Activated CD4-positive, alpha-beta memory T cell treated with anti-CD3 and anti-CD28 coated beads for 36 hours (primary cell): ENCODE measurements at regions not wholly inside any gene's neighbourhood (a gene's known extent, or its start where the extent isn't known, plus 50 kb on each side); places are given as distances from the start of the nearest gene placed in this dataset.

ENCODE experiments used
- CTCF ChIA-PET: fragments of 350-600 bp; sonication (Branson Sonifier 250); formaldehyde crosslinking; loops from one replicate; lab custom pipeline; 2021; ENCODE audit warnings: antibody characterized with exemption, inconsistent platforms; lab: Charles Lee
- POLR2A ChIA-PET: fragments of 350-600 bp; sonication (Branson Sonifier 250); formaldehyde crosslinking; loops from one replicate; lab custom pipeline; 2021; ENCODE audit warnings: antibody characterized with exemption; lab: Charles Lee
- DNase-seq: peaks from one replicate; pipeline ENCODE4 v3.0.0-alpha.2; 2020
- H3K27ac Mint-ChIP-seq: one replicate; pipeline ENCODE4 v1.8.0; 2021; ENCODE audit warnings: mixed read lengths
- H3K27me3 Mint-ChIP-seq: one replicate; pipeline ENCODE4 v1.8.0; 2021; ENCODE audit warnings: mixed read lengths
- H3K36me3 Mint-ChIP-seq: one replicate; pipeline ENCODE4 v1.8.0; 2021; ENCODE audit warnings: mixed read lengths
- H3K4me1 Mint-ChIP-seq: one replicate; pipeline ENCODE4 v1.8.0; 2021; ENCODE audit warnings: low read depth, mixed read lengths
- H3K4me3 Mint-ChIP-seq: one replicate; pipeline ENCODE4 v1.8.0; 2021; ENCODE audit warnings: mild to moderate bottlenecking, mixed read lengths
- H3K9me3 Mint-ChIP-seq: one replicate; pipeline ENCODE4 v1.8.0; 2021; ENCODE audit warnings: mixed read lengths
- intact Hi-C: fragments of 100-400 bp; cut with micrococcal nuclease; formaldehyde crosslinking; loops from one replicate; pipeline ENCODE4 v1.15.1; 2023

DNA sequence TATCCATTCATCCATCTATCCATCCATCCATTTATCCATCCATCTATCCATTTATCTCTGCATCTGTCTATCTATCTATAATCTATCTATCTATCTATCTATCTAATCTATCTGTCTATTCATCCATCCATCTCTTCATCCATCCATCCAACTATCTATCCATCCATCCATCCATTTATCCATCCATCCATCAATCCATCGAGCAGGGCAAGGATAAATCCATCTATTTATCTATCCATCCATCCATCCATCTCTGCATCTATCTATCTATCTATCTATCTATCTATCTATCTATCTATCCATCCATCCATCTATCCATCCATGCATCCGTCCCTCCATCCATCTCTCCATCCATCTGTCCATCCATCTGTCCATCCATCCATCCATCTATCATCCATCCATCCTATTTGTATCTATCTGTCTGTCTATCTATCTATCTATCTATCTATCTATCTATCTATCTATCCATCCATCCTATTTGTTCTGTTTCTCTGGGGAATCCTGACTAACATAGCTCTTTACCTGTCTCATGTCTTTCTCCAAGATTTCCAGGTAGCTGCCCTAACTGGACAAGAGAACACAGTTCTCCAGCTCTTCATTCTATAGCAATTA, 198.1 kb downstream of the FOXO1 start:
- Mint-ChIP-seq H3K27ac (no peak overlapping the region), H3K27me3 (no peaks in the 10 kb centered on the region), H3K4me1 (peaks cover 2% of the 10 kb centered on the region), H3K36me3 (no peaks in the 10 kb centered on the region), H3K9me3 (no peaks in the 10 kb centered on the region), H3K4me3 (no peak overlapping the region)
- POLR2A ChIA-PET, result no interaction called here
- intact Hi-C loops, result no loop called here
- CTCF ChIA-PET, result no interaction called here
- no peak for DNase-seq

DNA sequence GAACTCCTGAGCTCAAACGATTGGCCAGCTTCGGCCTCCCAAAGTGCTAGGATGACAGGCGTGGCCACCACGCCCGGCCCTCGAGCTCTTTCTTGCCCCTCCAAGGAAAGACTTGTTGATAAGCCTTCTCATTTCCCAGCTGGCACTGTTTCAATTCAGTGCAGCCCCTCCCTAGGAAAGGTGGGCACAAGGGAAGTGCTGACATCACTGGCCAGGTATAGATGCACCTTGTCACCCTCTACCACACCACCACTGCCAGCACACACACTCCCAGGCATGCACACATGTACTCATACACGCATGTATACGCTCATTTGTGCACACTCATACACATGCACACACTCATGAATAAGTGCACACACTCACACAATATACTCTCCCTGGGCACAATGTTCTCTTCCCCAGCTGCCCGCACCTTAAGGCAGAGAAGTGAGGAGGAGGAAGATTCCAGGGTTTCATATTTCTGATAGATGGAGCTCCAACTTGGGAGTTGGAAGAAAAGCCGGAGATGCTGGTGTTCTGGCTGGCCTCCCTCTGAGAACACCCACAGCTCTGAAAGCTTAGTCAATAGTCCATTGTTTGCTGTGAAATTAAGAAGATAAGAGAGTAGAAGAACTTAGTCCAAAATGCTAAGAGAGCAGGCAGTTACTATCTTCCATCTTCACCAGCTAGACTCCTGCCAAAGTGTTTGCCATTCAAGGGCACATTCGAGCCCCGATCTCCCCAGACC, 196.7 kb downstream of the FOXO1 start:
- Mint-ChIP-seq H3K27me3 (no peaks in the 10 kb centered on the region), H3K9me3 (no peaks in the 10 kb centered on the region), H3K36me3 (no peaks in the 10 kb centered on the region), H3K4me3 (no peak overlapping the region), H3K4me1 (peaks cover 2% of the 10 kb centered on the region), H3K27ac (no peak overlapping the region)
- intact Hi-C loops, result no loop called here
- no peak for DNase-seq
- POLR2A ChIA-PET, result no interaction called here
- CTCF ChIA-PET, result interaction anchor here (0.9 kb wide), 1 partner anchor 527 kb away, joined by 3 read pairs; no protein-coding TSS in a partner anchor

DNA sequence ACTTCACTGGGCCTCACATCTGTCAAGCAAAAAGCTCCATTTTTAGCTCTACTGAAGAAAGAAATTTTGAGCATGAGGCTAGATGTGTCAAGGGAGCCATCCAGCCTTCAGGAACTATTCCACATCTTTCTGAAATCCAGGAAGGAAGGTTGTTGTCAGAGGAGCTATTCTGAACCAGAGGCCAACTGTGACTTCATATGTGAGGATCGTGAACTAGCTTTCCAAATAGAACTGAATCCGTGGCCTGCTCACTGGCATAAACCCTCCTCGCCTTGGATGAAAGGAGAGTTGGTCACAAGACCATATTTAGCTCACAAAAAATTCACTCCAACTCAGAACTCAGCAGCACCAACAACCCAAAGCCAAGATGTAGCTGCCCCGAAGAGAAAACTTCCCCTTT, 195.8 kb downstream of the FOXO1 start:
- no peak overlapping the region for H3K27ac Mint-ChIP-seq
- H3K4me1 Mint-ChIP-seq, result peaks cover 2% of the 10 kb centered on the region
- POLR2A ChIA-PET, result no interaction called here
- intact Hi-C loops, result no loop called here
- H3K27me3 Mint-ChIP-seq, result no peaks in the 10 kb centered on the region
- no peaks in the 10 kb centered on the region for H3K9me3 Mint-ChIP-seq
- CTCF ChIA-PET, result interaction anchor here (0.9 kb wide), 1 partner anchor 528 kb away, joined by 3 read pairs; no protein-coding TSS in a partner anchor
- no peak overlapping the region for H3K4me3 Mint-ChIP-seq
- no peaks in the 10 kb centered on the region for H3K36me3 Mint-ChIP-seq
- DNase-seq, result no peak

DNA sequence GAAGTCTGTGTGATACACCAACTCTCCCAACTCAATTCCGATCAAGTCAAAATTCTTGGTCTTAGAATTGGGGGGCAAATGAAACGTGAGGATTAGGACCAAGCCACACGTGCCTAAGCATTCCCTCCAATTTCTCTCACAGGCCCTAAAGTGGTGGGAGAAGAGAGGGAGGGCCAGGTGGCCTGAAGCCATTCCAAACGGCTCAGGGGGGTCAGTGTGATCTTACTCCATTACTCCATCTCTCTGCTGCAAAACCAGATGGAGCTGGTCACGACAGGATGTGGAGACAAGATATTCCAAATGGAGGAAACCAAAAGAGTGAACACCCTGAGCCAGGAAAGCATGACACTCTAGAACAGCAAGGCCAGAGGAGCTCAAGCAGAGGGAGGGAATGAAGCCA, 195.4 kb downstream of the FOXO1 start:
- no peak overlapping the region for H3K4me3 Mint-ChIP-seq
- H3K27me3 Mint-ChIP-seq, result no peaks in the 10 kb centered on the region
- H3K4me1 Mint-ChIP-seq, result peaks cover 2% of the 10 kb centered on the region
- no peak overlapping the region for H3K27ac Mint-ChIP-seq
- CTCF ChIA-PET, result no interaction called here
- no peaks in the 10 kb centered on the region for H3K9me3 Mint-ChIP-seq
- H3K36me3 Mint-ChIP-seq, result no peaks in the 10 kb centered on the region
- DNase-seq, result no peak
- intact Hi-C loops, result no loop called here
- POLR2A ChIA-PET, result no interaction called here

DNA sequence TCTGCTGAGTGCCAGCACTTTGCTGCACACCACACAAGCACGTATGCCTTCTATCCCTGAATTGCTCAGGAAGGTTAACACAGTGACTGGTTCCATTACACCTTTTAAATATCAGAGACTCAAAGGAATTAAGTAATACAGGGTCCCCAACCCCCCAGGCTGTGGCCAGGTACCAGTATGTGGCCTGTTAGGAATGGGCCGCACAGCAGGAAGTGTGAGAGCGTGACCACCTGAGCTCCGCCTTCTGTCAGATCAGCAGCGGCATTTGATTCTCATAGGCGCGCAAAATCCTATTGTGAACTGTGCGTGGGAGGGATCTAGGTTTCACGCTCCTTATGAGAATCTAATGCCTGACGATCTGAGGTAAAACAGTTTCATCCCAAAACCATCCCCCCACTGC, 194.5 kb downstream of the FOXO1 start:
- no peaks in the 10 kb centered on the region for H3K9me3 Mint-ChIP-seq
- no peaks in the 10 kb centered on the region for H3K27me3 Mint-ChIP-seq
- peaks cover 2% of the 10 kb centered on the region for H3K4me1 Mint-ChIP-seq
- no peaks in the 10 kb centered on the region for H3K36me3 Mint-ChIP-seq
- CTCF ChIA-PET, result no interaction called here
- no peak overlapping the region for H3K4me3 Mint-ChIP-seq
- H3K27ac Mint-ChIP-seq, result no peak overlapping the region
- intact Hi-C loops, result no loop called here
- DNase-seq, result no peak
- POLR2A ChIA-PET, result no interaction called here

DNA sequence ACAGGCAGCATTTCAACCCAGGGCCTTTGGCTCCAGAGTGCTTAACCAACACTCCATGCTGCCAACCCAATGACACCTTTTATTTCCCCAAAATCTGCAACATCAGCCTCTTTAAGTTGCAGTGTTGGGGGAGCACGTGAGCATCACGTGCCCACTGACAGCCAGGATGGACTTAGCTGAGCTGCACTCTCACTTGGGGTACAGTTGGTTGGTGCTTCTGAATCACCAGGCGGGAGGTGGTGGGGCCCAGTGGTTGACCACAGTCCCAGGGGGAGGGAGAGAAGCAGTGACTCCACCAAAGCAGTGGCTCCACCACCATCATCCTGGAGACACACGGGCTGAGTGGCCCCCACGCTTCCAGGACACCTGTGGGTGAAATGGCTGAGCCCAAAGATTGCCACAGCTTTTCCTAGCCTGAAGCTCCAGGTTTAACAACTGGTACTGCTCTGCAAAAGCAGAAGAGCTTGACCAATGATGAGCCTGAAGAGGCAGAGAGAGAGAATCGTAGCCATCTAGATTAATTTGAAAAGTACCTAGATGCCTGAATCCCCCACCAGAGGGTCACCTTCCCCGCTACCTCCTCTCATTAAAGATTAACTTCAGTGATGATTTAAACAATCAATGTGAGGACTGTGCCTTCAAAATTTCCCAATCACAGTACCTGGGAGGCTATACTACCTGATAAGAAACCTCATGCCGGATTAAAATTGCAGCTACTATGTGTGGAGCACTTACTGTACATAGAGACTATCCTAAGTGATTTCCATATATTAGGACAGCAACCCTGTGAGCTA, 193.8 kb downstream of the FOXO1 start:
- ChIA-PET CTCF (interaction anchor here (0.6 kb wide), 1 partner anchor 657 kb away, joined by 3 read pairs; no protein-coding TSS in a partner anchor), POLR2A (no interaction called here)
- peak; percentile 32 for DNase-seq
- peaks cover 2% of the 10 kb centered on the region for H3K4me1 Mint-ChIP-seq
- no peaks in the 10 kb centered on the region for H3K36me3 Mint-ChIP-seq
- no peak overlapping the region for H3K4me3 Mint-ChIP-seq
- H3K27me3 Mint-ChIP-seq, result no peaks in the 10 kb centered on the region
- intact Hi-C loops, result no loop called here
- no peak overlapping the region for H3K27ac Mint-ChIP-seq
- H3K9me3 Mint-ChIP-seq, result no peaks in the 10 kb centered on the region

DNA sequence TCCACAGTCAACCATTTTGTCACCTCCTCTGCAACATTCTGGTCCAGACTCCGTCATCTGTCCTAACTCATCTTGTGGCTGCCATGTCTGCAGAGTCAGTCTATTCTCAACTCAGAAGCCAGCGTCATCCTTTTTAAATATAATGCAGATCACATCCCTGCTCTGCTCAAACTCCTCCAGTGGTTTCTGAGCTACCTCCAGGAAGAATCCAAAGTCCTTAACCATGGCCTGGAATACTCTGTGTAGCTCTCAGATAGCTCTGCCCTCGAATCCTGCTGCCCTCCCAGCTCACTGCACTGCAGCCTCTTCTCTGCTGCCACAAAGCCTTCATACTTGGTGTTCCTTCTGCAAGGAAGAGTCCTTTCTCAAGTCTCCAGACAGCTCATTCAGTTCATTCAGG, 190.8 kb downstream of the FOXO1 start:
- DNase-seq, result no peak
- CTCF ChIA-PET, result interaction anchor here (0.6 kb wide), 1 partner anchor 69 kb away, joined by 3 read pairs; no protein-coding TSS in a partner anchor
- no peaks in the 10 kb centered on the region for H3K27me3 Mint-ChIP-seq
- POLR2A ChIA-PET, result no interaction called here
- H3K4me1 Mint-ChIP-seq, result peaks cover 9% of the 10 kb centered on the region
- intact Hi-C loops, result no loop called here
- H3K9me3 Mint-ChIP-seq, result no peaks in the 10 kb centered on the region
- no peak overlapping the region for H3K4me3 Mint-ChIP-seq
- no peak overlapping the region for H3K27ac Mint-ChIP-seq
- H3K36me3 Mint-ChIP-seq, result no peaks in the 10 kb centered on the region

DNA sequence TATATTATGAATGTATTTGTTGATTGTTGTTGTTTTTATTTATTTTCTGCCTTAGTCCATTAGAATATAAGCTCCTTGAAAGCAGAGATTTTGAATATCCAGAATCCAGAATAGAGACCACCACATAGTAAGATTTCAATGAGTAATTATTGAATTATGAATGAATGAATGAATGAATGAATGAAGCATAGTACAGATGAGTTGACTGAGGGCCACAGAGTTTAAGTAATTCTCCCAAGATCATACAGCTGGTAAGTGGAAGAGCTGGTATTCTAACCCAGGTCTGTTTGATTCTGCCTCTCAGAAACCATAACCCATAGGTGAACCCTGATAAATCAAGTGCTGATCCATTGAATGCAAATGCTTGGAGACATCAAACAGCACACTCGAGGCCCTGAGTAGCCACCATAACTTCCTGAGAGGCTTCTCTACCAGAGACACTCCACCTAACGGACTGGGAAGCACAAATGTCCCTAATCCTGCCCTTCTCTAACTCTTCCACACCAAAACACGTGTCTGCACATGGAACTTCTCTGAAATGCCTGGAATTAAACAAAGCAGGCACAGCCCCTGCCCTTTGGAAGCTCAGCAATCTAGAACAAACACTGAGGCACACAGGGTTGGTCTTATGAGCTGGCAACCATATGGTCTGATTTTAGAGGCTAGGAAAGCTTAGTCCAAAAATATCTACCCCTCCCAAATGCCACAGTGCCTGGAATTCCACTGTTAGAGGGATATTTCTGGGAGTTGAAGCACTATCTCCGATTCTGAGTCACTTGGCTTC, 190.1 kb downstream of the FOXO1 start:
- no peaks in the 10 kb centered on the region for H3K36me3 Mint-ChIP-seq
- H3K4me3 Mint-ChIP-seq, result no peak overlapping the region
- DNase-seq, result no peak
- POLR2A ChIA-PET, result no interaction called here
- CTCF ChIA-PET, result interaction anchor here (0.6 kb wide), 1 partner anchor 68 kb away, joined by 3 read pairs; no protein-coding TSS in a partner anchor
- H3K27ac Mint-ChIP-seq, result no peak overlapping the region
- H3K4me1 Mint-ChIP-seq, result peaks cover 17% of the 10 kb centered on the region
- intact Hi-C loops, result no loop called here
- H3K27me3 Mint-ChIP-seq, result no peaks in the 10 kb centered on the region
- no peaks in the 10 kb centered on the region for H3K9me3 Mint-ChIP-seq

DNA sequence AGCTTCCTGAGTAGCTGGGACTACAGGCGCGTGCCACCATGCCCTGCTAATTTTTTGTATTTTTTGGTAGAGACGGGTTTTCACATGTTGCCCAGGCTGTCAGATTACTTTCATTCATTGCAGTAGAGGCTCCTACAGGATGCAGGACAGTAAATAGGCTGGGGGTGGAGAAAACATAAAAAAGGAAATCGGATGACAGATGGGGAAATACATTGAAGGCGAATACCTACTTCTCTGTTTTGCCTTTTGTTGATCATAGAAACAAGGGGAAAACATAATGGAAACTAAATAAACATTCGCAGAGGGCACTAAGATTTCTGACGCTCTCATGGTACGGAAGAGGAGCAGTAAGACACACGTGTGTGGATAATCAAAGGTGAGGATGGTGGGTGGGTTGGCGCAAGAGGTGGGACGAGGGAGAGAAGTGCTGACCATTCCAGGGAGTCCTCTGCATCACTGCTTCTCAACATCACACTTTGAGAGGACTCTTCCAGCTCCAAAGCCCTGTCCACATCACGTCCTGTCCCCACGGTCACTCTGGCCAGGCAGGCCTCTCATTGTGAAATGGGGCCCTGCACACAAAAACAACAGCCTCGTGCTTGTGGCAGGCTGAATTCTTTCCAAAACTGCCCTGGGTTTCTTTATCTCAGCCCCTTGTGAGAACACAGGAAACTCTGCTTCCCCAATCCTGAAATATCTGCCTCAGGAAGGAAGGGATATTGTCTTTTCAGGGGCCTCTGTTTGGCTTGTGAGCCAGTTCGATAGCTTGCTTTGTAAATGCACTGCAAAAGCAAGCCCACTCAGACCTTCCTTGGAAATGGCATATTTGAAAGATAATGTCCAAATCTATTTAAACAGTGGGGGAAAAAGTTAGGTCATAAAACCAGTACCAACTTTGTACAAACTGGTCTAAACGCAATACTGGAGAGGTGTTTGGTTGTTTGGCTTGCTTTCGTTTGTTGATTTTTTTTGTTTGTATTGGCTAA, 188.5 kb downstream of the FOXO1 start:
- no peak overlapping the region for H3K27ac Mint-ChIP-seq
- intact Hi-C loops, result no loop called here
- H3K9me3 Mint-ChIP-seq, result peaks cover 6% of the 10 kb centered on the region
- no peak for DNase-seq
- peaks cover 25% of the 10 kb centered on the region for H3K4me1 Mint-ChIP-seq
- H3K4me3 Mint-ChIP-seq, result no peak overlapping the region
- no peaks in the 10 kb centered on the region for H3K36me3 Mint-ChIP-seq
- CTCF ChIA-PET, result interaction anchor here (0.6 to 0.9 kb wide), 2 partner anchors 13 to 462 kb away, joined by 3 read pairs; no protein-coding TSS in a partner anchor
- POLR2A ChIA-PET, result no interaction called here
- no peaks in the 10 kb centered on the region for H3K27me3 Mint-ChIP-seq

DNA sequence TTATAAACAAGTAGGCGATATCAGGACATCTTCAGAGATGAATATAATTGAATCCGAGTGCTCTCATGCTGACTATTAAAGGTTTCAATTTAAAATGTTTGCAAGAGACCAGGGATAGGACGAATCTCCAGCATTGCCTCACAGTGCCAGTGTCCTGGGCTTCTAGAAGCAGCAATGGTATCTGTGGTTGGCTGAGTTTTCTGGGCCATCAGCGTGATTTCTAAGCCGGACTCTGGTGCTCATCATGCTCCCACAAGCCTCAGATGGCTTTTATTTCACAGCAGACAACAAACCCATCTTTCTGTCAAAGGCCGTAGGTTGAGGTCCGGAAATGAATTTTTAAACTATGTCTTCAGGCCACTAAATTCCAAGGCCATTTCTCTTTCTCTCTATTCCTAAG, 187.7 kb downstream of the FOXO1 start:
- POLR2A ChIA-PET, result no interaction called here
- Mint-ChIP-seq H3K36me3 (no peaks in the 10 kb centered on the region), H3K9me3 (peaks cover 6% of the 10 kb centered on the region), H3K4me1 (peaks cover 32% of the 10 kb centered on the region), H3K27me3 (no peaks in the 10 kb centered on the region), H3K4me3 (no peak overlapping the region), H3K27ac (no peak overlapping the region)
- no peak for DNase-seq
- CTCF ChIA-PET, result interaction anchor here (0.6 kb wide), 1 partner anchor 463 kb away, joined by 3 read pairs; no protein-coding TSS in a partner anchor
- intact Hi-C loops, result no loop called here
